GM12878 (cell line): ENCODE measurements at regions not wholly inside any gene's neighbourhood (a gene's known extent, or its start where the extent isn't known, plus 50 kb on each side); places are given as distances from the start of the nearest gene placed in this dataset.
A peak's percentile ranks its signal among the peaks of the same experiment; 100 is the strongest.

Source experiments
- ATAC-seq: fragments of 200-7000 bp; cut with Tn5 transposase; 3 replicates; pipeline ENCODE4 v1.9.1; 2020; ENCODE audit warnings: mild to moderate bottlenecking, moderate library complexity
- BruUV-seq: library from RNA; stranded (reverse); fragments of 400-500 nt; replicated peaks from 2 replicates; lab custom pipeline; 2021; lab: Mats Ljungman, UMichigan
- CTCF ChIA-PET: fragments of 300-600 bp; sonication (Branson Sonifier 250); formaldehyde crosslinking; extraction: SDS; loops from one replicate; lab custom pipeline; 2021; ENCODE audit warnings: inconsistent platforms; lab: Yijun Ruan, JAX
- POLR2A ChIA-PET: fragments of 350-600 bp; formaldehyde crosslinking; extraction: SDS; loops from one replicate; lab custom pipeline; 2021; ENCODE audit warnings: inconsistent platforms; lab: Charles Lee
- RAD21 ChIA-PET: fragments of 300-600 bp; sonication (Branson Sonifier 250); formaldehyde crosslinking; loops from one replicate; lab custom pipeline; 2023; ENCODE audit warnings: antibody characterized with exemption; ENCODE audit not compliant: unreplicated experiment; lab: Charles Lee
- SMC1A ChIA-PET: fragments of 300-600 bp; sonication (Branson Sonifier 250); formaldehyde crosslinking; loops from one replicate; lab custom pipeline; 2023; ENCODE audit not compliant: unreplicated experiment, uncharacterized antibody; lab: Charles Lee
- DNase-seq: peaks from one replicate; pipeline ENCODE4 v3.0.0-alpha.2; 2011; ENCODE audit warnings: low read depth, low spot score
- FAIRE-seq: peaks from 3 replicates; lab custom pipeline; 2011; peaks lifted over from hg19 to GRCh38; lab: Jason Lieb, UNC
- H2AFZ ChIP-seq: 2 replicates; pipeline ENCODE4 v1.6.0; 2011; ENCODE audit warnings: low read depth, low read length, control low read depth; ENCODE audit not compliant: control insufficient read depth
- H3K27ac ChIP-seq: 2 replicates; pipeline ENCODE4 v1.5.1; 2011; ENCODE audit warnings: control low read depth; ENCODE audit not compliant: control insufficient read depth, insufficient read depth
- H3K27me3 ChIP-seq, 2 experiments: replicated peaks in 1 of 2; 2 replicates each; pipeline versions ENCODE4 v1.6.0 to v1.6.1; 2011; ENCODE audit warnings: low read length in 1 of 2; ENCODE audit not compliant: control insufficient read depth in 2 of 2, insufficient read depth in 2 of 2
- H3K36me3 ChIP-seq, 2 experiments: 2 replicates each; pipeline ENCODE4 v1.5.1; 2011; ENCODE audit warnings: low read length in 1 of 2; ENCODE audit not compliant: control insufficient read depth in 2 of 2, insufficient read depth in 2 of 2
- H3K4me1 ChIP-seq: 2 replicates; pipeline ENCODE4 v1.6.1; 2011; ENCODE audit warnings: mild to moderate bottlenecking, low read length, moderate library complexity, mixed read lengths; ENCODE audit not compliant: control insufficient read depth, insufficient read depth
- H3K4me2 ChIP-seq: 2 replicates; pipeline ENCODE4 v1.6.0; 2011; ENCODE audit warnings: control low read depth; ENCODE audit not compliant: control insufficient read depth, insufficient read depth
- H3K4me3 ChIP-seq: fragments of 200-600 bp; sonication (generic); 2 replicates; pipeline ENCODE4 v1.5.1; 2016
- H3K79me2 ChIP-seq: 2 replicates; pipeline ENCODE4 v1.6.0; 2011; ENCODE audit warnings: low read length; ENCODE audit not compliant: control insufficient read depth, insufficient read depth
- H3K9ac ChIP-seq: 2 replicates; pipeline ENCODE4 v1.8.0; 2011; ENCODE audit warnings: low read length, control low read depth, mixed read lengths; ENCODE audit not compliant: control insufficient read depth, insufficient read depth
- H3K9me3 ChIP-seq: replicated peaks from 3 replicates; pipeline ENCODE4 v1.5.1; 2011; ENCODE audit warnings: mild to moderate bottlenecking, low read length; ENCODE audit not compliant: control insufficient read depth, insufficient read depth
- H4K20me1 ChIP-seq: 2 replicates; pipeline ENCODE4 v1.6.0; 2011; ENCODE audit not compliant: control insufficient read depth, insufficient read depth
- ZNF687 ChIP-seq: fragments of 450-650 bp; IDR thresholded peaks from 2 replicates; pipeline ENCODE4 v1.6.1; 2017; ENCODE audit warnings: mild to moderate bottlenecking, moderate library complexity
- WGBS: methylation state at CpG from one replicate; pipeline ENCODE4 v1.1.6; 2016; ENCODE audit warnings: low lambda C conversion rate; ENCODE audit not compliant: insufficient replicate concordance, insufficient coverage; ENCODE audit errors: missing lambda C conversion rate; 5-methylcytosine and 5-hydroxymethylcytosine counted together
- in situ Hi-C: fragments of 300-500 bp; cut with MboI; formaldehyde crosslinking; loops from 9 replicates; pipeline ENCODE4 v1.14.3; 2018; ENCODE audit warnings: mixed read lengths
- intact Hi-C: fragments of 100-400 bp; cut with micrococcal nuclease; formaldehyde crosslinking; loops from one replicate; pipeline ENCODE4 v1.14.2; 2022; ENCODE audit not compliant: unreplicated experiment
- TF ChIP-seq, protein P1 (sequence below): IDR thresholded peaks from 2 replicates; pipeline ENCODE4 v1.6.1; 2012; ENCODE audit warnings: mild to moderate bottlenecking, low read depth, low read length

GRCh38 chr12:94841177-94841576, 162.3 kb downstream of the NDUFA12 start:
- POLR2A ChIA-PET: interaction anchor here (0.6 to 1.2 kb wide), 5 partner anchors 11 to 346 kb away, joined by 3 to 4 read pairs (median 3); no protein-coding TSS in a partner anchor
- no peak overlapping the region for H2AFZ ChIP-seq
- H3K27me3 ChIP-seq: no peaks in the 10 kb centered on the region
- WGBS: 71% methylated on average over 3 of the region's 3 CpGs
- 0 out of 2 replicates have a peak, but pooled peaks have one; percentile 24 for TF ChIP-seq ZNF687
- TF ChIP-seq, protein P1, sequence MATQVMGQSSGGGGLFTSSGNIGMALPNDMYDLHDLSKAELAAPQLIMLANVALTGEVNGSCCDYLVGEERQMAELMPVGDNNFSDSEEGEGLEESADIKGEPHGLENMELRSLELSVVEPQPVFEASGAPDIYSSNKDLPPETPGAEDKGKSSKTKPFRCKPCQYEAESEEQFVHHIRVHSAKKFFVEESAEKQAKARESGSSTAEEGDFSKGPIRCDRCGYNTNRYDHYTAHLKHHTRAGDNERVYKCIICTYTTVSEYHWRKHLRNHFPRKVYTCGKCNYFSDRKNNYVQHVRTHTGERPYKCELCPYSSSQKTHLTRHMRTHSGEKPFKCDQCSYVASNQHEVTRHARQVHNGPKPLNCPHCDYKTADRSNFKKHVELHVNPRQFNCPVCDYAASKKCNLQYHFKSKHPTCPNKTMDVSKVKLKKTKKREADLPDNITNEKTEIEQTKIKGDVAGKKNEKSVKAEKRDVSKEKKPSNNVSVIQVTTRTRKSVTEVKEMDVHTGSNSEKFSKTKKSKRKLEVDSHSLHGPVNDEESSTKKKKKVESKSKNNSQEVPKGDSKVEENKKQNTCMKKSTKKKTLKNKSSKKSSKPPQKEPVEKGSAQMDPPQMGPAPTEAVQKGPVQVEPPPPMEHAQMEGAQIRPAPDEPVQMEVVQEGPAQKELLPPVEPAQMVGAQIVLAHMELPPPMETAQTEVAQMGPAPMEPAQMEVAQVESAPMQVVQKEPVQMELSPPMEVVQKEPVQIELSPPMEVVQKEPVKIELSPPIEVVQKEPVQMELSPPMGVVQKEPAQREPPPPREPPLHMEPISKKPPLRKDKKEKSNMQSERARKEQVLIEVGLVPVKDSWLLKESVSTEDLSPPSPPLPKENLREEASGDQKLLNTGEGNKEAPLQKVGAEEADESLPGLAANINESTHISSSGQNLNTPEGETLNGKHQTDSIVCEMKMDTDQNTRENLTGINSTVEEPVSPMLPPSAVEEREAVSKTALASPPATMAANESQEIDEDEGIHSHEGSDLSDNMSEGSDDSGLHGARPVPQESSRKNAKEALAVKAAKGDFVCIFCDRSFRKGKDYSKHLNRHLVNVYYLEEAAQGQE: no peak
- TSS peak; percentile 9 for BruUV-seq
- peaks cover 26% of the 10 kb centered on the region for H3K4me1 ChIP-seq
- intact Hi-C loops: no loop called here
- CTCF ChIA-PET: interaction anchor here (0.6 to 2.4 kb wide), 6 partner anchors 12 to 1875 kb away, joined by 3 to 13 read pairs (median 9); no protein-coding TSS in a partner anchor
- ATAC-seq (no peak), FAIRE-seq (no peak), DNase-seq (no peak)
- RAD21 ChIA-PET: interaction anchor here (0.9 to 5.8 kb wide), 6 partner anchors 10 to 72 kb away, joined by 4 to 51 read pairs (median 9); no protein-coding TSS in a partner anchor
- no peak overlapping the region for H3K4me2 ChIP-seq
- H3K79me2 ChIP-seq: peaks cover 81% of the 10 kb centered on the region
- SMC1A ChIA-PET: interaction anchor here (1.0 to 6.5 kb wide), 9 partner anchors 10 to 163 kb away, joined by 3 to 82 read pairs (median 6); partner anchors contain the start of gene NDUFA12
- peaks cover 0 to 1% of the 10 kb centered on the region in 2 experiments; a peak in 2 of 4 replicates for H3K36me3 ChIP-seq
- H3K27ac ChIP-seq: peak overlapping the region; percentile 30
- H3K9ac ChIP-seq: no peak overlapping the region
- no peak overlapping the region for H3K4me3 ChIP-seq
- peaks cover 8% of the 10 kb centered on the region for H3K9me3 ChIP-seq
- no peaks in the 10 kb centered on the region for H4K20me1 ChIP-seq
- in situ Hi-C loops: no loop called here
